H1 (cell line): ENCODE measurements at regions not wholly inside any gene's neighbourhood (a gene's known extent, or its start where the extent isn't known, plus 50 kb on each side); places are given as distances from the start of the nearest gene placed in this dataset.

Experiments
- CREB1 ChIP-seq: IDR thresholded peaks from 2 replicates; pipeline ENCODE4 v1.6.1; 2012; ENCODE audit warnings: inconsistent platforms
- CTCF ChIP-seq, 3 experiments: IDR thresholded peaks; 1 replicate in 2 of 3; 2 replicates in 1 of 3; pipeline versions ENCODE4 v1.5.1 to v1.6.1; 2011; ENCODE audit warnings: low read length in 3 of 3, mild to moderate bottlenecking in 3 of 3, inconsistent platforms in 2 of 3, low read depth in 1 of 3, moderate library complexity in 1 of 3; ENCODE audit not compliant: insufficient read depth in 1 of 3; ENCODE audit errors: control extremely low read depth in 1 of 3
- EP300 ChIP-seq, 2 experiments: IDR thresholded peaks; 1 replicate in 1 of 2; 2 replicates in 1 of 2; pipeline ENCODE4 v1.6.1; 2011 to 2012; ENCODE audit warnings: low read depth in 2 of 2, low read length in 2 of 2, mild to moderate bottlenecking in 2 of 2, borderline replicate concordance in 1 of 2, inconsistent platforms in 1 of 2, moderate library complexity in 1 of 2
- EZH2 ChIP-seq: fragments of 200-600 bp; sonication (generic); IDR thresholded peaks from 2 replicates; pipeline ENCODE4 v1.7.1; 2012; ENCODE audit warnings: low read depth, mild to moderate bottlenecking, moderate library complexity, low read length, inconsistent platforms; ENCODE audit not compliant: severe bottlenecking
- SP2 ChIP-seq: IDR thresholded peaks from 2 replicates; pipeline ENCODE4 v1.6.1; 2012; ENCODE audit warnings: mild to moderate bottlenecking, low read length, inconsistent platforms
- TAF1 ChIP-seq: IDR thresholded peaks from 2 replicates; pipeline ENCODE4 v1.6.1; 2011; ENCODE audit warnings: mild to moderate bottlenecking, low read depth, low read length
- TCF12 ChIP-seq: IDR thresholded peaks from 2 replicates; pipeline ENCODE4 v1.6.1; 2011; ENCODE audit warnings: low read depth, mild to moderate bottlenecking, low read length
- YY1 ChIP-seq: IDR thresholded peaks from 2 replicates; pipeline ENCODE4 v1.6.1; 2011; ENCODE audit warnings: low read depth, mild to moderate bottlenecking, low read length

GRCh38 chr1:168991667-168992475, 114.6 kb upstream of the ATP1B1 start:
- TF ChIP-seq EP300 (IDR thresholded peaks at IDR 0.05; ENCODE audit: borderline replicate concordance in 1 of 2, low read depth in 2 of 2, low read length in 2 of 2), result no peak
- no peak for TF ChIP-seq YY1
- no peak for TF ChIP-seq CTCF (IDR thresholded peaks at IDR 0.05; ENCODE audit: control extremely low read depth in 1 of 3, insufficient read depth in 1 of 3, low read depth in 1 of 3, low read length in 3 of 3)
- no peak for TF ChIP-seq TAF1
- no peak for TF ChIP-seq SP2
- no peak for TF ChIP-seq EZH2
- TF ChIP-seq TCF12, result no peak
- no peak for TF ChIP-seq CREB1
